Ishikawa (cell line): ENCODE measurements at regions not wholly inside any gene's neighbourhood (a gene's known extent, or its start where the extent isn't known, plus 50 kb on each side); places are given as distances from the start of the nearest gene placed in this dataset.

Experiments
- CEBPB ChIP-seq: IDR thresholded peaks from 2 replicates; pipeline ENCODE4 v1.6.1; 2012
- EGR1 ChIP-seq: IDR thresholded peaks from 2 replicates; pipeline ENCODE4 v1.6.1; 2012
- EP300 ChIP-seq: IDR thresholded peaks from 2 replicates; pipeline ENCODE4 v1.6.1; 2012; ENCODE audit warnings: borderline replicate concordance
- FOXM1 ChIP-seq: IDR thresholded peaks from 2 replicates; pipeline ENCODE4 v1.6.1; 2012; ENCODE audit warnings: low read depth, borderline replicate concordance
- MAX ChIP-seq: IDR thresholded peaks from 2 replicates; pipeline ENCODE4 v1.6.1; 2012
- RAD21 ChIP-seq: IDR thresholded peaks from 2 replicates; pipeline ENCODE4 v1.6.1; 2012; ENCODE audit warnings: low read depth
- TAF1 ChIP-seq: IDR thresholded peaks from 2 replicates; pipeline ENCODE4 v1.6.1; 2012; ENCODE audit warnings: low read depth, mild to moderate bottlenecking
- TEAD4 ChIP-seq: IDR thresholded peaks from 2 replicates; pipeline ENCODE4 v1.6.1; 2012
- USF1 ChIP-seq: IDR thresholded peaks from 2 replicates; pipeline ENCODE4 v1.6.1; 2012
- YY1 ChIP-seq: IDR thresholded peaks from 2 replicates; pipeline ENCODE4 v1.6.1; 2012; ENCODE audit warnings: low read depth

GRCh38 chr21:21907271-21907670 is 909.1 kb downstream of the NCAM2 start:
- no peak for TF ChIP-seq TEAD4
- no peak for TF ChIP-seq EGR1
- no peak for TF ChIP-seq EP300
- TF ChIP-seq USF1: no peak
- no peak for TF ChIP-seq TAF1
- no peak for TF ChIP-seq MAX
- TF ChIP-seq CEBPB: no peak
- no peak for TF ChIP-seq FOXM1
- TF ChIP-seq YY1: no peak
- TF ChIP-seq RAD21: no peak
